ENCODE measurements at regions not wholly inside any gene's neighbourhood (a gene's known extent, or its start where the extent isn't known, plus 50 kb on each side); places are given as distances from the start of the nearest gene placed in this dataset.
"Not testable (repeated sequence)": the region's sequence is repeated elsewhere in the genome, so short reads cannot be mapped to it uniquely, and the experiment has no call there.

- DNase-seq = no peak
Observed at GRCh38 chr11:126149759-126150625, 61.5 kb downstream of the RPUSD4 start.

- DNase-seq = no peak
Observed at GRCh38 chr11:126148317-126148716, 63.1 kb downstream of the RPUSD4 start.

GRCh38 chr11:126147208-126148111 lies 64.0 kb downstream of the RPUSD4 start:
- DNase-seq = no peak

- peak; percentile 40 to 55 for DNase-seq
Observed at GRCh38 chr11:126146454-126147192, 64.8 kb downstream of the RPUSD4 start.

GRCh38 chr11:126145954-126146353 lies 65.5 kb downstream of the RPUSD4 start:
- no peak for DNase-seq

- not testable (repeated sequence) for DNase-seq
Observed at GRCh38 chr11:126143491-126143890, 68.0 kb downstream of the RPUSD4 start.

- no peak for DNase-seq
Observed at GRCh38 chr11:126140926-126141280, 70.5 kb downstream of the RPUSD4 start.

GRCh38 chr11:126140201-126140925 lies 71.1 kb downstream of the RPUSD4 start:
- no peak for DNase-seq

GRCh38 chr11:126139111-126140091 lies 72.0 kb downstream of the RPUSD4 start:
- no peak for DNase-seq

GRCh38 chr11:126138636-126139035 lies 72.8 kb downstream of the RPUSD4 start:
- DNase-seq = no peak

GRCh38 chr11:126137136-126137535 lies 74.3 kb downstream of the RPUSD4 start:
- no peak for DNase-seq

GRCh38 chr11:126136507-126136906 lies 73.8 kb upstream of the CDON start:
- no peak for DNase-seq

- no peak for DNase-seq
Observed at GRCh38 chr11:126135235-126136176, 72.8 kb upstream of the CDON start.

- DNase-seq = no peak
Observed at GRCh38 chr11:126134461-126135155, 71.9 kb upstream of the CDON start.

- DNase-seq = no peak
Observed at GRCh38 chr11:126133901-126134300, 71.2 kb upstream of the CDON start.

- no peak for DNase-seq
Observed at GRCh38 chr11:126132319-126132718, 69.7 kb upstream of the CDON start.

GRCh38 chr11:126130781-126131180 lies 68.1 kb upstream of the CDON start:
- DNase-seq = not testable (repeated sequence)

- no peak for DNase-seq
Observed at GRCh38 chr11:126129727-126130671, 67.3 kb upstream of the CDON start.

All from hippocampal formation (tissue), 2 donors.